Esophagus muscularis mucosa (tissue), 4 donors: ENCODE measurements at regions not wholly inside any gene's neighbourhood (a gene's known extent, or its start where the extent isn't known, plus 50 kb on each side); places are given as distances from the start of the nearest gene placed in this dataset.

Source experiments
- DNase-seq: peaks from one replicate; pipeline ENCODE4 v3.0.0-alpha.2; 2017; ENCODE audit errors: extremely low spot score
- H3K27ac ChIP-seq, 4 donors: fragments of 200-600 bp; sonication (generic); replicated peaks in 1 of 4; 1 replicate in 3 of 4; 2 replicates in 1 of 4; pipeline ENCODE4 v1.5.1; 2016 to 2019; ENCODE audit warnings: mild to moderate bottlenecking in 1 of 4
- H3K27me3 ChIP-seq, 4 donors: fragments of 200-600 bp; sonication (generic); one replicate each; pipeline versions ENCODE4 v1.5.1 to v1.6.0; 2016 to 2019
- H3K36me3 ChIP-seq, 4 donors: fragments of 200-600 bp; sonication (generic); one replicate each; pipeline ENCODE4 v1.5.1; 2016 to 2019
- H3K4me1 ChIP-seq, 4 donors: fragments of 200-600 bp; sonication (generic); one replicate each; pipeline ENCODE4 v1.5.1; 2016 to 2019
- H3K4me3 ChIP-seq, 4 donors: fragments of 200-600 bp; sonication (generic); 1 replicate in 2 of 4; 2 replicates in 2 of 4; pipeline ENCODE4 v1.5.1; 2016 to 2019; ENCODE audit warnings: mild to moderate bottlenecking in 4 of 4, moderate library complexity in 1 of 4
- H3K9me3 ChIP-seq, 4 donors: fragments of 200-600 bp; sonication (generic); 1 replicate in 3 of 4; 2 replicates in 1 of 4; pipeline ENCODE4 v1.5.1; 2016 to 2019
- CTCF ChIP-seq, 3 experiments: fragments of 200-600 bp in 2 of 3; fragments of 450-650 bp in 1 of 3; sonication (generic) in 2 of 3; IDR thresholded peaks; one replicate each; pipeline ENCODE4 v1.5.1; 2017 to 2019; ENCODE audit warnings: antibody characterized with exemption in 3 of 3, mild to moderate bottlenecking in 2 of 3, moderate library complexity in 1 of 3
- EP300 ChIP-seq: sonication (generic); formaldehyde crosslinking; IDR thresholded peaks from one replicate; pipeline ENCODE4 v1.6.1; 2017; ENCODE audit warnings: antibody characterized with exemption
- POLR2A ChIP-seq: fragments of 450-650 bp; IDR thresholded peaks from one replicate; pipeline ENCODE4 v1.6.1; 2017; ENCODE audit warnings: antibody characterized with exemption, moderate library complexity, mild to moderate bottlenecking, low read depth
- POLR2AphosphoS5 ChIP-seq, 2 donors: sonication (generic); formaldehyde crosslinking; IDR thresholded peaks; one replicate each; pipeline ENCODE4 v1.6.1; 2017; ENCODE audit warnings: antibody characterized with exemption in 2 of 2
- WGBS: methylation state at CpG from one replicate; pipeline ENCODE4 v1.1.5; 2018; 5-methylcytosine and 5-hydroxymethylcytosine counted together
- intact Hi-C: fragments of 100-400 bp; cut with DNase I; formaldehyde crosslinking; loops from one replicate; pipeline ENCODE4 v1.15.1; 2023

- no peak overlapping the region for H3K4me3 ChIP-seq
- TF ChIP-seq POLR2A, result no peak
- TF ChIP-seq POLR2AphosphoS5 (IDR thresholded peaks at IDR 0.05), result no peak
- no peak for TF ChIP-seq EP300
- no peak for TF ChIP-seq CTCF (IDR thresholded peaks at IDR 0.05)
- intact Hi-C loops, result no loop called here
- no peaks in the 10 kb centered on the region for H3K36me3 ChIP-seq
- H3K27me3 ChIP-seq, result no peaks in the 10 kb centered on the region
- H3K9me3 ChIP-seq, result no peaks in the 10 kb centered on the region
- DNase-seq, result no peak
- no peak overlapping the region for H3K27ac ChIP-seq
- H3K4me1 ChIP-seq, result no peaks in the 10 kb centered on the region
Measured at GRCh38 chr1:57704231-57704630, 280.4 kb upstream of the DAB1 start.

DNA sequence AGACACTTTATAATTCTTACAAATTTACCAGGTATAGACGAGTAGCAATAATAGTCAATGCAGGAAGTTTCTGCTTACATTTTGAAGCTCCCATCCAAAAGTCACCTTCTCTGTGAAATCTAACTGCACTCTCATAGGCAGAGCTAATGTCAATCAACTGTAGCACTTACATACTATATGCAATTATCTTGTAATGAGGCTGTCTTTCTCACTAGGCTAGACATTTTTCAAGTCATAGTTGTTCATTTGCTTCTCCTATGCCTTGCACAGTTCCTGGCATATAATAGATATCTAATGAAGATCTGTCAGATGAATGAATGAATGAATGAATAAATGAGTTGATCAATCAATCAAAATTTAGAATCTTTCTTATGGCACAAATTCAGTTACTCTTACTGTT is 273.0 kb upstream of the DAB1 start:
- WGBS, result 77% methylated on average over 1 of the region's 1 CpG
- DNase-seq, result no peak
- H3K36me3 ChIP-seq, result no peaks in the 10 kb centered on the region
- H3K27ac ChIP-seq, result no peak overlapping the region
- no peak overlapping the region for H3K4me3 ChIP-seq
- TF ChIP-seq EP300 (no peak), CTCF (IDR thresholded peaks at IDR 0.05) (no peak), POLR2AphosphoS5 (IDR thresholded peaks at IDR 0.05) (no peak), POLR2A (no peak)
- no peaks in the 10 kb centered on the region for H3K4me1 ChIP-seq
- peaks cover 0 to 17% (median 14%) of the 10 kb centered on the region in 4 donors for H3K9me3 ChIP-seq
- intact Hi-C loops, result no loop called here
- H3K27me3 ChIP-seq, result no peaks in the 10 kb centered on the region

DNA sequence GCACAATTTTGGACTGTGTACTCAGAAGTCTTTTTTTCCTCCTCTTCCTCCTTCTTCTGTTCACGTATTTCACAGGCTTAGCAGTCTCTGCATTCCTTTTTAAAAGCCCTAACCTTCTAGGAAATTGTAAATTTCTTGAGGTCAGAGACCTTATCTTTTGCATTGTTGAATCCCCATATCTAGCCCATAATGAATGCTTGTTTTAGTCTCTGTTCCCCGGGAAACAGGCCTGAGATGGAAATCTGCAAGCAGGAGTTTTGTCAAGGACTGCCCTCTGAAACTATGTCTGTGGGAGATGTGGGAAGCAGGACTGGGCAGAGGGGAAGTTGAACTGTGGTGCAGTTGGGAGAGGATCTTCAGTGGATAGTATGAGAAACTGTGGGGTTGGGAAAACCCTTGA is 272.2 kb upstream of the DAB1 start:
- WGBS, result 57% methylated on average over 2 of the region's 2 CpGs
- no peaks in the 10 kb centered on the region for H3K36me3 ChIP-seq
- intact Hi-C loops, result no loop called here
- no peak overlapping the region for H3K4me3 ChIP-seq
- H3K9me3 ChIP-seq, result peaks cover 0 to 24% (median 18%) of the 10 kb centered on the region in 4 donors
- H3K27me3 ChIP-seq, result no peaks in the 10 kb centered on the region
- no peaks in the 10 kb centered on the region for H3K4me1 ChIP-seq
- no peak overlapping the region for H3K27ac ChIP-seq
- TF ChIP-seq CTCF (IDR thresholded peaks at IDR 0.05) (no peak), POLR2AphosphoS5 (IDR thresholded peaks at IDR 0.05) (no peak), EP300 (no peak), POLR2A (no peak)
- no peak for DNase-seq

DNA sequence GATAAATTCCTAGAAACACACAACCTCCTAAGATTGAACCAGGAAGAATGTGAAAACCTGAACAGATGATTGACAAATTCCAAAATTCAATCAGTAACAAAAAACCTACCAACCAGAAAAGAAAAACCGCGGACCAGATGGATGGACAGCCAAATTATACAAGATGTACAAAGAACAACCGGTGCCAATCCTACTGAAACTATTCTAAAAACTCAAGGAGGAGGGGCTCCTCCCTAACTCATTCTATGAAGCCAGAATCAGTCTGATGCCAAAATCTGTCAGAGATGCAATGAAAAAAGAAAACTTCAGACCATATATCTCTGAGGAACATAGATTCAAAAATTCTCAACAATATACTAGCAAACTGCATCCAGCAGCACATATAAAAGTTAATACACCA is 262.4 kb upstream of the DAB1 start:
- intact Hi-C loops, result no loop called here
- TF ChIP-seq EP300, result no peak
- 92% methylated on average over 3 of the region's 3 CpGs for WGBS

GRCh38 chr1:57683037-57683942 is 259.4 kb upstream of the DAB1 start:
- Histone ChIP-seq H3K9me3 (peaks cover 0 to 19% (median 2%) of the 10 kb centered on the region in 4 donors), H3K27ac (no peak overlapping the region), H3K27me3 (no peaks in the 10 kb centered on the region), H3K36me3 (no peaks in the 10 kb centered on the region), H3K4me3 (no peak overlapping the region), H3K4me1 (no peaks in the 10 kb centered on the region)
- DNase-seq, result no peak
- WGBS, result 64% methylated on average over 6 of the region's 7 CpGs
- TF ChIP-seq CTCF (IDR thresholded peaks at IDR 0.05), result no peak
- no peak for TF ChIP-seq POLR2A
- TF ChIP-seq POLR2AphosphoS5 (IDR thresholded peaks at IDR 0.05), result no peak
- no peak for TF ChIP-seq EP300
- intact Hi-C loops, result no loop called here

More for the DNA sequence above, 262.4 kb upstream of the DAB1 start:
- peaks cover 0 to 29% (median 5%) of the 10 kb centered on the region in 4 donors for H3K9me3 ChIP-seq
- no peaks in the 10 kb centered on the region for H3K36me3 ChIP-seq
- H3K4me3 ChIP-seq, result no peak overlapping the region
- H3K4me1 ChIP-seq, result no peaks in the 10 kb centered on the region
- H3K27ac ChIP-seq, result no peak overlapping the region
- DNase-seq, result no peak
- no peaks in the 10 kb centered on the region for H3K27me3 ChIP-seq
